Trophoblast cell (in vitro differentiated cells and primary cell): ENCODE measurements at regions not wholly inside any gene's neighbourhood (a gene's known extent, or its start where the extent isn't known, plus 50 kb on each side); places are given as distances from the start of the nearest gene placed in this dataset.
A peak's percentile ranks its signal among the peaks of the same experiment; 100 is the strongest.

Source experiments
- DNase-seq, 2 donors: peaks; one replicate each; pipeline ENCODE4 v3.0.0-alpha.2; 2016
- H2AFZ ChIP-seq: 2 replicates; pipeline ENCODE4 v1.6.1; 2013; ENCODE audit warnings: low read length, moderate library complexity, mild to moderate bottlenecking; ENCODE audit not compliant: insufficient read depth, poor library complexity
- H2AK5ac ChIP-seq: 2 replicates; pipeline ENCODE4 v1.6.1; 2013; ENCODE audit warnings: mild to moderate bottlenecking, low read length
- H2BK120ac ChIP-seq: 2 replicates; pipeline ENCODE4 v1.6.1; 2013; ENCODE audit warnings: low read length, mild to moderate bottlenecking, moderate library complexity; ENCODE audit not compliant: insufficient read depth, poor library complexity
- H2BK12ac ChIP-seq: 2 replicates; pipeline ENCODE4 v1.6.1; 2013; ENCODE audit warnings: mild to moderate bottlenecking, low read length, moderate library complexity
- H2BK5ac ChIP-seq: 2 replicates; pipeline ENCODE4 v1.6.1; 2013; ENCODE audit warnings: low read length, low read depth, moderate library complexity, mild to moderate bottlenecking; ENCODE audit not compliant: poor library complexity
- H3K14ac ChIP-seq: 2 replicates; pipeline ENCODE4 v1.6.1; 2013; ENCODE audit warnings: mild to moderate bottlenecking, low read length
- H3K18ac ChIP-seq: 2 replicates; pipeline ENCODE4 v1.6.1; 2013; ENCODE audit warnings: mild to moderate bottlenecking, low read length
- H3K23ac ChIP-seq: 2 replicates; pipeline ENCODE4 v1.6.1; 2013; ENCODE audit warnings: low read length
- H3K27ac ChIP-seq: 2 replicates; pipeline ENCODE4 v1.5.1; 2013; ENCODE audit warnings: low read depth, mild to moderate bottlenecking, inconsistent platforms, low read length, moderate library complexity
- H3K27me3 ChIP-seq: 2 replicates; pipeline ENCODE4 v1.6.1; 2013; ENCODE audit warnings: inconsistent platforms, mild to moderate bottlenecking, low read length, moderate library complexity; ENCODE audit not compliant: insufficient read depth
- H3K36me3 ChIP-seq, 2 experiments: 1 replicate in 1 of 2; 2 replicates in 1 of 2; pipeline ENCODE4 v1.6.1; 2013; ENCODE audit warnings: low read length in 2 of 2, mild to moderate bottlenecking in 2 of 2, moderate library complexity in 1 of 2; ENCODE audit not compliant: insufficient read depth in 2 of 2, control insufficient read depth in 1 of 2
- H3K4ac ChIP-seq: 2 replicates; pipeline ENCODE4 v1.6.1; 2013; ENCODE audit warnings: low read depth, mild to moderate bottlenecking, low read length, moderate library complexity
- H3K4me1 ChIP-seq, 2 experiments: 1 replicate in 1 of 2; 2 replicates in 1 of 2; pipeline ENCODE4 v1.6.1; 2013; ENCODE audit warnings: low read length in 2 of 2, mild to moderate bottlenecking in 2 of 2, moderate library complexity in 1 of 2; ENCODE audit not compliant: insufficient read depth in 2 of 2, control insufficient read depth in 1 of 2
- H3K4me2 ChIP-seq: 2 replicates; pipeline ENCODE4 v1.6.1; 2013; ENCODE audit warnings: inconsistent platforms, mild to moderate bottlenecking, low read length, moderate library complexity
- H3K4me3 ChIP-seq: 2 replicates; pipeline ENCODE4 v1.5.1; 2013; ENCODE audit warnings: mild to moderate bottlenecking, low read depth, low read length, inconsistent platforms
- H3K79me1 ChIP-seq: one replicate; pipeline ENCODE4 v1.6.1; 2013; ENCODE audit warnings: low read length
- H3K79me2 ChIP-seq: 2 replicates; pipeline ENCODE4 v1.6.1; 2013; ENCODE audit warnings: low read length, mild to moderate bottlenecking; ENCODE audit not compliant: control insufficient read depth, insufficient read depth, poor library complexity
- H3K9ac ChIP-seq: 2 replicates; pipeline ENCODE4 v1.6.1; 2013; ENCODE audit warnings: mild to moderate bottlenecking, low read length
- H3K9me3 ChIP-seq: 2 replicates; pipeline ENCODE4 v1.6.1; 2013; ENCODE audit warnings: low read depth, mild to moderate bottlenecking, control low read depth, inconsistent platforms, low read length; ENCODE audit not compliant: insufficient read depth
- H4K12ac ChIP-seq: 2 replicates; pipeline ENCODE4 v1.6.1; 2013; ENCODE audit warnings: low read depth, mild to moderate bottlenecking, low read length, moderate library complexity
- H4K8ac ChIP-seq: 2 replicates; pipeline ENCODE4 v1.6.1; 2013; ENCODE audit warnings: low read depth, mild to moderate bottlenecking, low read length, moderate library complexity
- H4K91ac ChIP-seq: one replicate; pipeline ENCODE4 v1.6.1; 2013; ENCODE audit warnings: low read depth, mild to moderate bottlenecking, low read length, moderate library complexity
- WGBS: extraction: QIAGEN DNeasy Blood & Tissue Kit; methylation state at CpG from one replicate; pipeline ENCODE4 v1.1.7; 2013; ENCODE audit warnings: missing lambda C conversion rate; ENCODE audit not compliant: insufficient read length, insufficient coverage; ENCODE audit errors: extremely low coverage; 5-methylcytosine and 5-hydroxymethylcytosine counted together

- Histone ChIP-seq H3K79me1 (no peaks in the 10 kb centered on the region), H3K9ac (no peak overlapping the region), H4K12ac (no peak overlapping the region), H2AK5ac (no peak overlapping the region), H3K14ac (no peak overlapping the region), H3K27me3 (no peaks in the 10 kb centered on the region), H4K91ac (no peak overlapping the region), H3K4me2 (no peak overlapping the region), H3K9me3 (no peaks in the 10 kb centered on the region), H2BK12ac (no peak overlapping the region), H3K18ac (no peak overlapping the region), H3K36me3 (no peaks in the 10 kb centered on the region), H3K27ac (no peak overlapping the region), H2BK120ac (no peak overlapping the region), H3K4ac (no peak overlapping the region), H2BK5ac (no peak overlapping the region), H3K23ac (no peak overlapping the region), H4K8ac (no peak overlapping the region), H2AFZ (no peak overlapping the region), H3K4me1 (no peaks in the 10 kb centered on the region), H3K4me3 (no peak overlapping the region), H3K79me2 (no peaks in the 10 kb centered on the region)
- no peak for DNase-seq
- WGBS: no CpG with 5 or more reads among the region's 3 CpGs
Measured at GRCh38 chr14:45658226-45658916, 405.4 kb upstream of the MIS18BP1 start.

GRCh38 chr14:45651890-45652289 is 398.9 kb upstream of the MIS18BP1 start:
- DNase-seq: peak in 1 of 2 donors; percentile 46
- Histone ChIP-seq H3K14ac (no peak overlapping the region), H3K18ac (no peak overlapping the region)

GRCh38 chr14:45650754-45651153 is 397.8 kb upstream of the MIS18BP1 start:
- Histone ChIP-seq H3K79me2 (no peaks in the 10 kb centered on the region), H3K79me1 (no peaks in the 10 kb centered on the region), H3K27ac (no peak overlapping the region), H3K4me3 (no peak overlapping the region), H2AK5ac (no peak overlapping the region), H2BK12ac (no peak overlapping the region), H3K36me3 (no peaks in the 10 kb centered on the region), H3K14ac (no peak overlapping the region), H4K12ac (no peak overlapping the region), H3K4me1 (no peaks in the 10 kb centered on the region), H2AFZ (no peak overlapping the region), H3K9ac (no peak overlapping the region), H3K27me3 (no peaks in the 10 kb centered on the region), H4K91ac (no peak overlapping the region), H3K9me3 (no peaks in the 10 kb centered on the region), H2BK120ac (no peak overlapping the region), H3K18ac (no peak overlapping the region), H3K4me2 (no peak overlapping the region), H3K4ac (no peak overlapping the region), H2BK5ac (no peak overlapping the region), H3K23ac (no peak overlapping the region), H4K8ac (no peak overlapping the region)
- no CpG with 5 or more reads among the region's 3 CpGs for WGBS
- no peak for DNase-seq

More at GRCh38 chr14:45651890-45652289, 398.9 kb upstream of the MIS18BP1 start:
- Histone ChIP-seq H4K8ac (no peak overlapping the region), H2AFZ (no peak overlapping the region), H3K9ac (no peak overlapping the region), H3K4ac (no peak overlapping the region), H2AK5ac (no peak overlapping the region), H3K4me1 (no peaks in the 10 kb centered on the region), H3K9me3 (no peaks in the 10 kb centered on the region), H2BK5ac (no peak overlapping the region), H3K79me1 (no peaks in the 10 kb centered on the region), H2BK120ac (no peak overlapping the region), H3K79me2 (no peaks in the 10 kb centered on the region), H3K23ac (no peak overlapping the region), H3K27ac (no peak overlapping the region), H3K4me2 (no peak overlapping the region), H3K36me3 (no peaks in the 10 kb centered on the region), H4K12ac (no peak overlapping the region), H3K27me3 (no peaks in the 10 kb centered on the region), H2BK12ac (no peak overlapping the region), H4K91ac (no peak overlapping the region), H3K4me3 (no peak overlapping the region)
- no CpG with 5 or more reads among the region's 2 CpGs for WGBS

- no peak overlapping the region for H3K4me3 ChIP-seq
- no peak overlapping the region for H3K27ac ChIP-seq
- no peaks in the 10 kb centered on the region for H3K9me3 ChIP-seq
- no peak for DNase-seq
- no peaks in the 10 kb centered on the region for H3K27me3 ChIP-seq
- H3K9ac ChIP-seq: no peak overlapping the region
- H3K23ac ChIP-seq: no peak overlapping the region
- H4K8ac ChIP-seq: no peak overlapping the region
- no peak overlapping the region for H2AFZ ChIP-seq
- H3K79me2 ChIP-seq: no peaks in the 10 kb centered on the region
- H2BK12ac ChIP-seq: no peak overlapping the region
- no peak overlapping the region for H4K12ac ChIP-seq
- no peak overlapping the region for H2BK120ac ChIP-seq
- no peak overlapping the region for H4K91ac ChIP-seq
- no peak overlapping the region for H2AK5ac ChIP-seq
- H3K14ac ChIP-seq: no peak overlapping the region
- WGBS: no CpG with 5 or more reads among the region's 4 CpGs
- H3K4me2 ChIP-seq: no peak overlapping the region
- no peaks in the 10 kb centered on the region for H3K36me3 ChIP-seq
- H3K79me1 ChIP-seq: no peaks in the 10 kb centered on the region
- no peaks in the 10 kb centered on the region for H3K4me1 ChIP-seq
- H3K4ac ChIP-seq: no peak overlapping the region
- H3K18ac ChIP-seq: no peak overlapping the region
- no peak overlapping the region for H2BK5ac ChIP-seq
Measured at GRCh38 chr14:45649051-45649450, 396.0 kb upstream of the MIS18BP1 start.
